ENCODE measurements at regions not wholly inside any gene's neighbourhood (a gene's known extent, or its start where the extent isn't known, plus 50 kb on each side); places are given as distances from the start of the nearest gene placed in this dataset.

DNA sequence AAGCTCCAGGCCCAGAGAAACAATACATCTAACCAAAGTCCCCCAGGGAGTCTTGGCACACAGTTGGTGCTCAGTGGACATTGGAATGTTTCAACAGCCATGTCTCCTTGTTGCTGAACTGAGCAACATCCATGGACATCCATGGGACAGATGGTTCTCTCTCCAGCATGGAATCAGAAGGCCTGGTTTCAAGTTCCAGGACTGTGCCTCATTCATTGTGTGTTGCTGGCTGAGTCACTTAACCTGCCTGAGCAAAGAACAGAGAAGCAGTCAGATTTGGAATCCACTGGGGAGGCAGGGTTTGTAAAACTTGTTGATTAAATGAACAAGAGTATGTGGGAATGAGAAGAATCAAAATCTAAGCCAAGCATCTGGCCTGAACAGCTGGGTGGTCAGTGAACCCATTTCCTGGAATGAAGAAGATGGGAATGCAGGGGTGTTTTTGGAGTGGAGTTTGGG is 147.9 kb downstream of the CHIC2 start:
- TF ChIP-seq, protein P1, sequence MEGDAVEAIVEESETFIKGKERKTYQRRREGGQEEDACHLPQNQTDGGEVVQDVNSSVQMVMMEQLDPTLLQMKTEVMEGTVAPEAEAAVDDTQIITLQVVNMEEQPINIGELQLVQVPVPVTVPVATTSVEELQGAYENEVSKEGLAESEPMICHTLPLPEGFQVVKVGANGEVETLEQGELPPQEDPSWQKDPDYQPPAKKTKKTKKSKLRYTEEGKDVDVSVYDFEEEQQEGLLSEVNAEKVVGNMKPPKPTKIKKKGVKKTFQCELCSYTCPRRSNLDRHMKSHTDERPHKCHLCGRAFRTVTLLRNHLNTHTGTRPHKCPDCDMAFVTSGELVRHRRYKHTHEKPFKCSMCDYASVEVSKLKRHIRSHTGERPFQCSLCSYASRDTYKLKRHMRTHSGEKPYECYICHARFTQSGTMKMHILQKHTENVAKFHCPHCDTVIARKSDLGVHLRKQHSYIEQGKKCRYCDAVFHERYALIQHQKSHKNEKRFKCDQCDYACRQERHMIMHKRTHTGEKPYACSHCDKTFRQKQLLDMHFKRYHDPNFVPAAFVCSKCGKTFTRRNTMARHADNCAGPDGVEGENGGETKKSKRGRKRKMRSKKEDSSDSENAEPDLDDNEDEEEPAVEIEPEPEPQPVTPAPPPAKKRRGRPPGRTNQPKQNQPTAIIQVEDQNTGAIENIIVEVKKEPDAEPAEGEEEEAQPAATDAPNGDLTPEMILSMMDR (IDR thresholded peaks at IDR 0.05; ENCODE audit: extremely low read depth, insufficient read depth, missing control alignments): no peak
- in situ Hi-C loops (cut with MboI; ENCODE audit: low pct_unique_long_range_greater_than_20kb, low sequenced_read_pairs, unreplicated experiment): no loop called here
- DNase-seq (ENCODE audit: low spot score): no peak

DNA sequence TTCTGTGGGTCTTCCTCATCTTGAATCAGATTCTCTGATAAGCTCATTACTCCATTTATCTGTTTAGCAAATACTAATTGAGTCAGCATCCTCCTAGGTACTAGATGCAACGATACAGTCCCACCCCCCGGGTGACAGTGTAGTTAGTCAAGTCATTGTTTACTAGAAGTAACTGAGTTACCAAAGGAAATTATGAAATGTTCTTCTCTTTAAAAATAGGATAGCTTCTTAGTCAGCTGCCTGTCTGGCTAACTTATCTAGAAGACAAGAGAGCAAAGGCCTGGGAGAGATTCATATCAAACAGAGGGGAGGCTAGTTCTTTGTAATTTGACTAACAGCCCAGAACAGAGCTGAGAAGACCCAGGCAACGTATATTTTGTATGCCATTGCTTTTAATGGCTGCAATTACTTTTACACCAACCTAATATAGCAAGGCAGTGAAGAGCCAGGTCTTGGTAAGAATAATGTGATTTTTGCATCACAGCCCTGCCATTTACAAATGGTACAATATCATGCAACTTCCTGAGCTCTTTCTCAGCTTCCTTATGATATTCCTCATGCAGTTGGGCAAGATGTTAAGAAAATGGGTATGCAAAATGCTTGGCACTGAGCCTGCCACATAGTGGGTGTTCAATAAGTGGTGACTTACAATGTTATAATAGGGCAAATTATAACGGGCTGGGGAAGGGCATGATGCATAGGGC is 149.9 kb downstream of the CHIC2 start:
- no peak for DNase-seq (ENCODE audit: low spot score)

DNA sequence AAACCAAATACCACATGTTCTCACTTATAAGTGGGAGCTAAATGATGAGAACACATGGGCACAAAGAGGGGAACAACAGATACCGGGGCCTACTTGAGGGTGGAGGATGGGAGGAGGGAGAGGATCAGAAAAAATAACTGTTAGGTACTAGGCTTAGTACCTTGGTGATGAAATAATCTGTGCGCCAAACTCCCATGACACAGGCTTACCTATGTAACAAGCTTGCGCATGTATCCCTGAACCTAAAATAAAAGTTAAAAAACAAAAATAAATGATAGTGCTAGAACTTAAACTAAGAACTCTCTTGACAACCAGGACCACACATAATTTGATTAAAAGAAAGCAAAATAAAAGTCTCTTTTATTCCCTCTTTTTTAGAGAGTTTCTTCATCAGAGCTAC is 150.6 kb downstream of the CHIC2 start:
- in situ Hi-C loops (cut with MboI; ENCODE audit: low pct_unique_long_range_greater_than_20kb, low sequenced_read_pairs, unreplicated experiment): no loop called here
- DNase-seq (ENCODE audit: low spot score): no peak
- TF ChIP-seq, protein P1 (IDR thresholded peaks at IDR 0.05; ENCODE audit: extremely low read depth, insufficient read depth, missing control alignments): no peak

More for the DNA sequence above, 149.9 kb downstream of the CHIC2 start:
- in situ Hi-C loops (cut with MboI; ENCODE audit: low pct_unique_long_range_greater_than_20kb, low sequenced_read_pairs, unreplicated experiment): no loop called here
- TF ChIP-seq, protein P1 (IDR thresholded peaks at IDR 0.05; ENCODE audit: extremely low read depth, insufficient read depth, missing control alignments): no peak

DNA sequence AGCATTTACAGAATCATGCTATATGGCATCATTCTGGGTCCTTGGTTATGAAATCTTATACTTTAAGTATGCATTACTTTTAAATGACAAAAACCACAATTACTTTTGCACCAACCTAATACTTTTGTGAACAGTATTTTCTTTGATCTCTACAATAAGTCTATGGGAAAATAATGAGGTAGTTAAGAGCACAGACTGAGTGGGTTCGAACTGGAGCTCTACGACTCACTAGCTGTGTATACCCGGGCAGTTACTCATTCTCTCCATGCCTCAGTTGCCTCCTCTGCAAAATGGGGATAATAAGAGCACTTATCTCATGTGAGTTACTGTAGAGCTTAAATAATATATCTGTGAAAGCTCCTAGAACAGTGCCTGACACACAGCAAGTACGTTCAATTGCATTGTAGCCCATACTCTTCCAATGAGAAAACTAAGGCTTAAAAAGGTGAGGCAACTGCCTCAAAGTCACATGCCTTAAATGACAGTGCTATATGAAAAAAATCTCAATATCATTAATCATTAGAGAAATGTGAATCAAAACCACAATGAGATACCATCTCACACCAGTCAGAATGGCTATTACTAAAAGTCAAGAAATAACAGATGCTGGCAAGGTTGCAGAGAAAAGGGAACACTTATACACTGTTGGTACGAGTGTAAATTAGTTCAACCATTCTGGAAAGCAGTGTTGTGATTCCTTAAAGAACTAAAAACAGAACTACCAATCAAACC is 151.5 kb downstream of the CHIC2 start:
- in situ Hi-C loops (cut with MboI; ENCODE audit: low pct_unique_long_range_greater_than_20kb, low sequenced_read_pairs, unreplicated experiment): no loop called here
- TF ChIP-seq, protein P1 (IDR thresholded peaks at IDR 0.05; ENCODE audit: extremely low read depth, insufficient read depth, missing control alignments): no peak
- no peak for DNase-seq (ENCODE audit: low spot score)

DNA sequence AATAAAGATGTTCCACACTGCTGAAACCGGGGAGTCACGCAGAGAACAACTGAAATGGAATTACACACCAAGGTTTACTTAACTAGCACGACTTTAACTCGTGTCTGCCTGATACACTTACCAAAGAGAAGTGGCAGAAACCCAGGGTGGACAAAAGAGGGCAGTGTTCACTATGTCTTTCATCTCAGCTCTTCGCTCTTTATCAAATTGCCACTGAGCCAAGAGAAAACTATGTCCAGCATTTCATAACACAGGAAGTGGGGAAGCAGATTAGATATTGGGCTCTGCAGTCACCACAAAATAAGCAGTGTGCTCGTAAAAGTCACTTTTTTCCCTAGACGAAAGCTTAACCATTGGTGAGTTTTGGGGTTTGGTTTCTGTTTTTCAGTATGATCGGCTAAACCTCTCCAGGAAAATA is 155.7 kb downstream of the CHIC2 start:
- TF ChIP-seq, protein P1 (IDR thresholded peaks at IDR 0.05; ENCODE audit: extremely low read depth, insufficient read depth, missing control alignments): peak; percentile 55
- in situ Hi-C loops (cut with MboI; ENCODE audit: low pct_unique_long_range_greater_than_20kb, low sequenced_read_pairs, unreplicated experiment): no loop called here
- DNase-seq (ENCODE audit: low spot score): peak; percentile 49

DNA sequence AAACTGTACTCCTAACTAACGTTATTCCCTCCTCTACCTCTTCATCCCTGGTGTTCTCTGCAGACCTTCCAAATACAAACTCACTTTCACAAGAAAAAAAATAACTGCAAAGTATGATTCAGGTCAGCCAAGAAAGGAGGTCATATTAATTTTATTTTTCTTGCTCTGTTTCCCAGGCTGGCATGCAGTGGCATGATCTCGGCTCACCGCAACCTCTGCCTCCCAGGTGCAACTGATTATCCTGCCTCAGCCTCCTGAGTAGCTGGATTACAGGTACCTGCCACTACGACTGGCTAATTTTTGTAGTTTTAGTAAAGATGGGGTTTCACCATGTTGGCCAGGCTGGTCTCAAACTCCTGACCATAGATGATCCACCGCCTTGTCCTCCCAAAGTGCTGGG is 156.6 kb downstream of the CHIC2 start:
- DNase-seq (ENCODE audit: low spot score): no peak
- TF ChIP-seq, protein P1 (IDR thresholded peaks at IDR 0.05; ENCODE audit: extremely low read depth, insufficient read depth, missing control alignments): no peak
- in situ Hi-C loops (cut with MboI; ENCODE audit: low pct_unique_long_range_greater_than_20kb, low sequenced_read_pairs, unreplicated experiment): no loop called here
